ENCODE measurements at regions not wholly inside any gene's neighbourhood (a gene's known extent, or its start where the extent isn't known, plus 50 kb on each side); places are given as distances from the start of the nearest gene placed in this dataset.

DNA sequence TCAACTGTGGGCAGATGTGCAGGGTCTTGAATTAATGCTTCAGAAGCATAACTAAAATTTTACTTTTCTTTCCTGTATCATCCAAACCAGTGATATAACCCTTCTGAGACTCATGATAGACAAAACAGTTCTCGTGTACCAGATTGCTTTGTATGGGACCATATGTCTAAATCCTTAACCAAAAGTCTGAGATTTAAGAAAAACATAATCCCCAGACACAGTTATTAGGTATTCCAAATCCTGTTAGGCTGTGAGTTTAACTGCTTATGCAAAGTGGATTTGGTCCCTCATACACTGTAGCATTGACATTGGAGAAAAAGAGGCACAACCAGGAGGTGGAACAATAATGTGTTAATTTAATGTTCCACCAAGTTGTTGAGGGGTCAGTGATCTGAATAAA, 235.0 kb downstream of the PMAIP1 start:
- no peak for FAIRE-seq
- no peaks in the 10 kb centered on the region for H3K9me3 ChIP-seq (replicated peaks; ENCODE audit: control insufficient read depth, insufficient read depth, low read length)
- BruUV-seq (replicated peaks): no TSS peak
- H3K79me2 ChIP-seq (ENCODE audit: control insufficient read depth, insufficient read depth, low read length): no peaks in the 10 kb centered on the region
- no peaks in the 10 kb centered on the region for H3K36me3 ChIP-seq (ENCODE audit: control insufficient read depth in 2 of 2, insufficient read depth in 2 of 2, low read length in 1 of 2)
- no peak overlapping the region for H3K4me3 ChIP-seq
- no peak for DNase-seq (ENCODE audit: low read depth, low spot score)
- no peak overlapping the region for H2AFZ ChIP-seq (ENCODE audit: control insufficient read depth, low read depth, low read length)
- ChIA-PET SMC1A (ENCODE audit: uncharacterized antibody, unreplicated experiment) (no interaction called here), CTCF (no interaction called here), POLR2A (no interaction called here), RAD21 (ENCODE audit: unreplicated experiment) (no interaction called here)
- H3K27ac ChIP-seq (ENCODE audit: control insufficient read depth, insufficient read depth): no peak overlapping the region
- H3K4me1 ChIP-seq (ENCODE audit: control insufficient read depth, insufficient read depth, low read length): no peaks in the 10 kb centered on the region
- WGBS (ENCODE audit: insufficient coverage, insufficient replicate concordance, low lambda C conversion rate, missing lambda C conversion rate): 0% methylated on average over 1 of the region's 1 CpG
- H4K20me1 ChIP-seq (ENCODE audit: control insufficient read depth, insufficient read depth): no peaks in the 10 kb centered on the region
- ATAC-seq: no peak
- H3K4me2 ChIP-seq (ENCODE audit: control insufficient read depth, insufficient read depth): no peak overlapping the region
- intact Hi-C loops (cut with micrococcal nuclease; ENCODE audit: unreplicated experiment) (no loop called here), in situ Hi-C loops (cut with MboI) (no loop called here)
- TF ChIP-seq RUNX3 (IDR thresholded peaks at IDR 0.05; ENCODE audit: low read length) (no peak), JUNB (IDR thresholded peaks at IDR 0.05) (no peak), SIN3A (IDR thresholded peaks at IDR 0.05; ENCODE audit: low read depth, low read length) (no peak), EED (IDR thresholded peaks at IDR 0.05; ENCODE audit: low read depth) (no peak), ETV6 (conservative IDR thresholded peaks at IDR 0.05 in 1 of 2, IDR thresholded peaks at IDR 0.05 in 1 of 2; ENCODE audit: borderline replicate concordance in 1 of 2, low read depth in 1 of 2) (no peak), FOXM1 (IDR thresholded peaks at IDR 0.05; ENCODE audit: low read depth, low read length) (no peak), MEF2A (IDR thresholded peaks at IDR 0.05; ENCODE audit: insufficient read depth, low read depth, low read length) (no peak), PAX8 (IDR thresholded peaks at IDR 0.05) (no peak), HDAC2 (IDR thresholded peaks at IDR 0.05) (no peak), NFYB (IDR thresholded peaks at IDR 0.05; ENCODE audit: insufficient read depth, low read depth, low read length) (no peak), SPI1 (IDR thresholded peaks at IDR 0.05; ENCODE audit: borderline replicate concordance, insufficient read depth, low read depth, low read length) (no peak), CBX3 (IDR thresholded peaks at IDR 0.05; ENCODE audit: borderline replicate concordance, low read depth) (no peak), SMAD5 (IDR thresholded peaks at IDR 0.05; ENCODE audit: low read depth) (no peak), ZSCAN29 (IDR thresholded peaks at IDR 0.05) (no peak)
- TF ChIP-seq, protein P1, sequence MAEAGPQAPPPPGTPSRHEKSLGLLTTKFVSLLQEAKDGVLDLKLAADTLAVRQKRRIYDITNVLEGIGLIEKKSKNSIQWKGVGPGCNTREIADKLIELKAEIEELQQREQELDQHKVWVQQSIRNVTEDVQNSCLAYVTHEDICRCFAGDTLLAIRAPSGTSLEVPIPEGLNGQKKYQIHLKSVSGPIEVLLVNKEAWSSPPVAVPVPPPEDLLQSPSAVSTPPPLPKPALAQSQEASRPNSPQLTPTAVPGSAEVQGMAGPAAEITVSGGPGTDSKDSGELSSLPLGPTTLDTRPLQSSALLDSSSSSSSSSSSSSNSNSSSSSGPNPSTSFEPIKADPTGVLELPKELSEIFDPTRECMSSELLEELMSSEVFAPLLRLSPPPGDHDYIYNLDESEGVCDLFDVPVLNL (IDR thresholded peaks at IDR 0.05; ENCODE audit: low read depth, low read length): no peak
- TF ChIP-seq, protein P2, sequence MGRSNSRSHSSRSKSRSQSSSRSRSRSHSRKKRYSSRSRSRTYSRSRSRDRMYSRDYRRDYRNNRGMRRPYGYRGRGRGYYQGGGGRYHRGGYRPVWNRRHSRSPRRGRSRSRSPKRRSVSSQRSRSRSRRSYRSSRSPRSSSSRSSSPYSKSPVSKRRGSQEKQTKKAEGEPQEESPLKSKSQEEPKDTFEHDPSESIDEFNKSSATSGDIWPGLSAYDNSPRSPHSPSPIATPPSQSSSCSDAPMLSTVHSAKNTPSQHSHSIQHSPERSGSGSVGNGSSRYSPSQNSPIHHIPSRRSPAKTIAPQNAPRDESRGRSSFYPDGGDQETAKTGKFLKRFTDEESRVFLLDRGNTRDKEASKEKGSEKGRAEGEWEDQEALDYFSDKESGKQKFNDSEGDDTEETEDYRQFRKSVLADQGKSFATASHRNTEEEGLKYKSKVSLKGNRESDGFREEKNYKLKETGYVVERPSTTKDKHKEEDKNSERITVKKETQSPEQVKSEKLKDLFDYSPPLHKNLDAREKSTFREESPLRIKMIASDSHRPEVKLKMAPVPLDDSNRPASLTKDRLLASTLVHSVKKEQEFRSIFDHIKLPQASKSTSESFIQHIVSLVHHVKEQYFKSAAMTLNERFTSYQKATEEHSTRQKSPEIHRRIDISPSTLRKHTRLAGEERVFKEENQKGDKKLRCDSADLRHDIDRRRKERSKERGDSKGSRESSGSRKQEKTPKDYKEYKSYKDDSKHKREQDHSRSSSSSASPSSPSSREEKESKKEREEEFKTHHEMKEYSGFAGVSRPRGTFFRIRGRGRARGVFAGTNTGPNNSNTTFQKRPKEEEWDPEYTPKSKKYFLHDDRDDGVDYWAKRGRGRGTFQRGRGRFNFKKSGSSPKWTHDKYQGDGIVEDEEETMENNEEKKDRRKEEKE (IDR thresholded peaks at IDR 0.05): no peak
- TF ChIP-seq, protein P3, sequence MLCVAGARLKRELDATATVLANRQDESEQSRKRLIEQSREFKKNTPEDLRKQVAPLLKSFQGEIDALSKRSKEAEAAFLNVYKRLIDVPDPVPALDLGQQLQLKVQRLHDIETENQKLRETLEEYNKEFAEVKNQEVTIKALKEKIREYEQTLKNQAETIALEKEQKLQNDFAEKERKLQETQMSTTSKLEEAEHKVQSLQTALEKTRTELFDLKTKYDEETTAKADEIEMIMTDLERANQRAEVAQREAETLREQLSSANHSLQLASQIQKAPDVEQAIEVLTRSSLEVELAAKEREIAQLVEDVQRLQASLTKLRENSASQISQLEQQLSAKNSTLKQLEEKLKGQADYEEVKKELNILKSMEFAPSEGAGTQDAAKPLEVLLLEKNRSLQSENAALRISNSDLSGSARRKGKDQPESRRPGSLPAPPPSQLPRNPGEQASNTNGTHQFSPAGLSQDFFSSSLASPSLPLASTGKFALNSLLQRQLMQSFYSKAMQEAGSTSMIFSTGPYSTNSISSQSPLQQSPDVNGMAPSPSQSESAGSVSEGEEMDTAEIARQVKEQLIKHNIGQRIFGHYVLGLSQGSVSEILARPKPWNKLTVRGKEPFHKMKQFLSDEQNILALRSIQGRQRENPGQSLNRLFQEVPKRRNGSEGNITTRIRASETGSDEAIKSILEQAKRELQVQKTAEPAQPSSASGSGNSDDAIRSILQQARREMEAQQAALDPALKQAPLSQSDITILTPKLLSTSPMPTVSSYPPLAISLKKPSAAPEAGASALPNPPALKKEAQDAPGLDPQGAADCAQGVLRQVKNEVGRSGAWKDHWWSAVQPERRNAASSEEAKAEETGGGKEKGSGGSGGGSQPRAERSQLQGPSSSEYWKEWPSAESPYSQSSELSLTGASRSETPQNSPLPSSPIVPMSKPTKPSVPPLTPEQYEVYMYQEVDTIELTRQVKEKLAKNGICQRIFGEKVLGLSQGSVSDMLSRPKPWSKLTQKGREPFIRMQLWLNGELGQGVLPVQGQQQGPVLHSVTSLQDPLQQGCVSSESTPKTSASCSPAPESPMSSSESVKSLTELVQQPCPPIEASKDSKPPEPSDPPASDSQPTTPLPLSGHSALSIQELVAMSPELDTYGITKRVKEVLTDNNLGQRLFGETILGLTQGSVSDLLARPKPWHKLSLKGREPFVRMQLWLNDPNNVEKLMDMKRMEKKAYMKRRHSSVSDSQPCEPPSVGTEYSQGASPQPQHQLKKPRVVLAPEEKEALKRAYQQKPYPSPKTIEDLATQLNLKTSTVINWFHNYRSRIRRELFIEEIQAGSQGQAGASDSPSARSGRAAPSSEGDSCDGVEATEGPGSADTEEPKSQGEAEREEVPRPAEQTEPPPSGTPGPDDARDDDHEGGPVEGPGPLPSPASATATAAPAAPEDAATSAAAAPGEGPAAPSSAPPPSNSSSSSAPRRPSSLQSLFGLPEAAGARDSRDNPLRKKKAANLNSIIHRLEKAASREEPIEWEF (IDR thresholded peaks at IDR 0.05; ENCODE audit: insufficient replicate concordance, low read depth, low read length): no peak
- H3K9ac ChIP-seq (ENCODE audit: control insufficient read depth, insufficient read depth, low read length): no peak overlapping the region
- no peaks in the 10 kb centered on the region; a peak in 1 of 4 replicates for H3K27me3 ChIP-seq (replicated peaks in 1 of 2; ENCODE audit: control insufficient read depth in 2 of 2, insufficient read depth in 2 of 2, low read length in 1 of 2)

Data from GM12878 (cell line).